COR-L47 (cell line): ENCODE measurements at regions not wholly inside any gene's neighbourhood (a gene's known extent, or its start where the extent isn't known, plus 50 kb on each side); places are given as distances from the start of the nearest gene placed in this dataset.
"Not testable (repeated sequence)": the region's sequence is repeated elsewhere in the genome, so short reads cannot be mapped to it uniquely, and the experiment has no call there.

Source experiments
- DNase-seq: peaks from one replicate; lab custom pipeline; 2025; lab: John Stamatoyannopoulos, UW

- no peak for DNase-seq
These were observed 131.7 kb downstream of the HHIPL2 start for GRCh38 chr1:222416001-222416791.

- no peak for DNase-seq
These were observed 132.5 kb downstream of the HHIPL2 start for GRCh38 chr1:222415441-222415840.

- no peak for DNase-seq
These were observed 133.8 kb downstream of the HHIPL2 start for GRCh38 chr1:222413991-222414549.

- no peak for DNase-seq
These were observed 134.5 kb downstream of the HHIPL2 start for GRCh38 chr1:222413436-222413835.

- DNase-seq: no peak
These were observed 143.2 kb downstream of the HHIPL2 start for GRCh38 chr1:222404710-222405109.

GRCh38 chr1:222399197-222399596 lies 148.7 kb downstream of the HHIPL2 start:
- no peak for DNase-seq

GRCh38 chr1:222394224-222394623 lies 153.7 kb downstream of the HHIPL2 start:
- no peak for DNase-seq

GRCh38 chr1:222392556-222392955 lies 155.3 kb downstream of the HHIPL2 start:
- DNase-seq: no peak

- no peak for DNase-seq
These were observed 157.7 kb downstream of the HHIPL2 start for GRCh38 chr1:222390181-222390580.

GRCh38 chr1:222387007-222387814 lies 160.7 kb downstream of the HHIPL2 start:
- no peak for DNase-seq

- DNase-seq: no peak
These were observed 161.9 kb downstream of the HHIPL2 start for GRCh38 chr1:222385955-222386354.

GRCh38 chr1:222385262-222385661 lies 162.6 kb downstream of the HHIPL2 start:
- DNase-seq: no peak

- DNase-seq: no peak
These were observed 163.4 kb downstream of the HHIPL2 start for GRCh38 chr1:222384531-222384930.

- no peak for DNase-seq
These were observed 165.7 kb downstream of the HHIPL2 start for GRCh38 chr1:222382171-222382570.

GRCh38 chr1:222377428-222378088 lies 170.3 kb downstream of the HHIPL2 start:
- DNase-seq: no peak

GRCh38 chr1:222376791-222377190 lies 171.1 kb downstream of the HHIPL2 start:
- DNase-seq: not testable (repeated sequence)

- DNase-seq: no peak
These were observed 172.2 kb downstream of the HHIPL2 start for GRCh38 chr1:222375701-222376100.

GRCh38 chr1:222373831-222374602 lies 173.9 kb downstream of the HHIPL2 start:
- DNase-seq: no peak

GRCh38 chr1:222373216-222373615 lies 174.7 kb downstream of the HHIPL2 start:
- DNase-seq: no peak

GRCh38 chr1:222372221-222372620 lies 175.7 kb downstream of the HHIPL2 start:
- DNase-seq: no peak

- DNase-seq: no peak
These were observed 176.8 kb downstream of the HHIPL2 start for GRCh38 chr1:222370913-222371675.
